ENCODE measurements at regions not wholly inside any gene's neighbourhood (a gene's known extent, or its start where the extent isn't known, plus 50 kb on each side); places are given as distances from the start of the nearest gene placed in this dataset.
"Not testable (repeated sequence)": the region's sequence is repeated elsewhere in the genome, so short reads cannot be mapped to it uniquely, and the experiment has no call there.

DNA sequence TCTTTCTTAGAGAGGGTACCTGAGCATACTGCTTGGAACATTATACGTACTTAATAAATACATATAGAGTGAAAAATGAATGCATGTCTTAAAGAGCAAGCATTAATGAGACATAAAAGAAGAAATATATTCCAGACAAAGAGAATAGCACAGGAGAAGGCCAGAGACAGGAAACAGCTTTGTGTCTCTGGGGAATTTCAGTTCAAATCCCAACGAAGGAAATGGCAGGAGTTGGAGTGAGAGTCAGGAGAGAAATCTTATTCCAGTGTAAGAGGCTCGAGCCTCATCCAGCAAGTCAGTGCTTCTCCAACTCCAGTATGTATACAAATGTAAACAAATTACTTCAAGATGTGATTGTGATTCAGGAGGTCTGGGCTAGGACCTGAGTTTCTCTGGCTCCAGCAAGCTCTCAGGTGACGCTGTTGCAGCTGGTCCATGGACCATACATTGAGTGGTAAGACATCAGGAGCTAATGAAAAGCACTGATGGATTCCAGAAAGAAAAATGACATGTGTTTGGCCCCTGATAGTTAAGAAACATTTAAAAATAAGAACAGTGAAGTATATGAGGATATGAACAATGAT, 108.2 kb downstream of the RAP2A start:
- Histone ChIP-seq H3K4me1 (ENCODE audit: control insufficient read depth in 1 of 2, insufficient read depth in 2 of 2, low read depth in 1 of 2, low read length in 1 of 2) (peaks cover 0 to 6% of the 10 kb centered on the region in 2 experiments; a peak in 1 of 4 replicates), H3F3A (replicated peaks; ENCODE audit: insufficient read depth) (no peaks in the 10 kb centered on the region), H3K27me3 (ENCODE audit: insufficient read depth) (no peaks in the 10 kb centered on the region), H3K4me2 (no peak overlapping the region), H3K9ac (no peak overlapping the region), H3K9me2 (no peaks in the 10 kb centered on the region), H3K36me3 (replicated peaks in 1 of 2; ENCODE audit: control insufficient read depth in 1 of 2, insufficient read depth in 2 of 2, low read length in 1 of 2) (no peaks in the 10 kb centered on the region), H2AFZ (ENCODE audit: low read depth) (no peak overlapping the region), H4K20me1 (ENCODE audit: insufficient read depth) (no peaks in the 10 kb centered on the region), H3K79me2 (ENCODE audit: insufficient read depth) (no peaks in the 10 kb centered on the region), H3K9me3 (no peaks in the 10 kb centered on the region), H3K4me3 (ENCODE audit: low read depth in 2 of 2, low read length in 1 of 2) (no peak overlapping the region), H3K27ac (ENCODE audit: low read depth in 2 of 2, low read length in 1 of 2) (no peak overlapping the region)
- TF ChIP-seq FOXM1 (IDR thresholded peaks at IDR 0.05; ENCODE audit: low read depth) (no peak), FOSL2 (IDR thresholded peaks at IDR 0.05; ENCODE audit: borderline replicate concordance, low read depth) (no peak), TEAD4 (IDR thresholded peaks at IDR 0.05; ENCODE audit: borderline replicate concordance, insufficient read depth) (no peak), IRF3 (IDR thresholded peaks at IDR 0.05; ENCODE audit: low read depth, low read length) (no peak), ELF1 (IDR thresholded peaks at IDR 0.05) (no peak), NFIC (IDR thresholded peaks at IDR 0.05; ENCODE audit: borderline replicate concordance) (no peak)
- CTCF ChIA-PET: no interaction called here
- POLR2A ChIA-PET: no interaction called here
- no peak for DNase-seq
- 35% methylated on average over 4 of the region's 4 CpGs for WGBS (ENCODE audit: low lambda C conversion rate)

DNA sequence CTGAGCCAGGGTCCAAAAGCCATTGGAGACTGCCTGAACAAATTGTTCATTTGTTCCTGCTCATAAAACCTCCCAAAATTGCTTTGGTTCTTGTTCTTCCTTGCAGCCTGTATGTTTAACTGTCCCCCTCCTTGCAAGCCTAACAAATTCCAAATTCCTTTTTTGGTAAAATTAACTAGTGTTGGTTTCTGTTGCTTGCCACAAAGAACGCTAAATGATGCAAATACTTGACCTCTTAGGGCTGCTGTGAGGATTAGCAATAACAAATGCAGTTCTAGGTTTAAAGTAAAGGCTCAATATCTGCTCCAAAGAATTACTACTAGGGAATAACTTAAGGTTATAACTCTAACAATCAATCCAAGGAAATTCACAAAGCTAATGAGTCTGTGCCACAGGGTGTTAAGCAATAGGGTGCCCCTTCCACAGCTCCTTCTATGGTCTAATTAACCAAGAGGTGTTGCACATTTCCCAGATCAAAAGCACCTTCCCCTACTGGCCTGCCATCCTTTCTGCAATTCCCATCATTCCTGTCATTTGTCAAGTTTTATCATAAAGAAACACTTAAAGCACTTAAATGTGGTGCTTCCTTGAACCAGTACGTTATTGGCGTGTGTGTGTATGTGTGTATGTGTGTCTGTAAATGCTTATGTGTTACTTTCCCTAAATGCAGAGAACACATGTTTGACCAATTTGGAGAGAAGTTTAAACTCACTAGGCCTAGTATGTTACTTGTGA, 110.2 kb downstream of the RAP2A start:
- no peak overlapping the region for H3K9ac ChIP-seq
- no peak overlapping the region for H3K27ac ChIP-seq (ENCODE audit: low read depth in 2 of 2, low read length in 1 of 2)

GRCh38 chr13:97544971-97545499, 111.1 kb downstream of the RAP2A start:
- H4K20me1 ChIP-seq (ENCODE audit: insufficient read depth); H3K4me2 ChIP-seq; H3K27me3 ChIP-seq (ENCODE audit: insufficient read depth); H3K36me3 ChIP-seq (replicated peaks in 1 of 2; ENCODE audit: control insufficient read depth in 1 of 2, insufficient read depth in 2 of 2, low read length in 1 of 2); CTCF ChIA-PET; H3K27ac ChIP-seq (ENCODE audit: low read depth in 2 of 2, low read length in 1 of 2); H3F3A ChIP-seq (replicated peaks; ENCODE audit: insufficient read depth); H3K4me1 ChIP-seq (ENCODE audit: control insufficient read depth in 1 of 2, insufficient read depth in 2 of 2, low read depth in 1 of 2, low read length in 1 of 2); H3K9ac ChIP-seq; DNase-seq; H2AFZ ChIP-seq (ENCODE audit: low read depth); H3K9me2 ChIP-seq; H3K9me3 ChIP-seq; POLR2A ChIA-PET; H3K79me2 ChIP-seq (ENCODE audit: insufficient read depth); H3K4me3 ChIP-seq (ENCODE audit: low read depth in 2 of 2, low read length in 1 of 2): not testable (repeated sequence)
- WGBS (ENCODE audit: low lambda C conversion rate): 78% methylated on average over 25 of the region's 25 CpGs

More for the DNA sequence above, 110.2 kb downstream of the RAP2A start:
- Histone ChIP-seq H4K20me1 (ENCODE audit: insufficient read depth) (no peaks in the 10 kb centered on the region), H3K4me2 (no peak overlapping the region), H3K79me2 (ENCODE audit: insufficient read depth) (no peaks in the 10 kb centered on the region), H2AFZ (ENCODE audit: low read depth) (no peak overlapping the region), H3K9me3 (no peaks in the 10 kb centered on the region), H3K9me2 (no peaks in the 10 kb centered on the region), H3K27me3 (ENCODE audit: insufficient read depth) (no peaks in the 10 kb centered on the region), H3K4me3 (ENCODE audit: low read depth in 2 of 2, low read length in 1 of 2) (no peak overlapping the region), H3K36me3 (replicated peaks in 1 of 2; ENCODE audit: control insufficient read depth in 1 of 2, insufficient read depth in 2 of 2, low read length in 1 of 2) (no peaks in the 10 kb centered on the region), H3K4me1 (ENCODE audit: control insufficient read depth in 1 of 2, insufficient read depth in 2 of 2, low read depth in 1 of 2, low read length in 1 of 2) (peaks cover 6 to 7% of the 10 kb centered on the region in 2 experiments; a peak in 2 of 4 replicates), H3F3A (replicated peaks; ENCODE audit: insufficient read depth) (no peaks in the 10 kb centered on the region)
- CTCF ChIA-PET: no interaction called here
- POLR2A ChIA-PET: no interaction called here
- DNase-seq: no peak
- TF ChIP-seq FOSL2 (IDR thresholded peaks at IDR 0.05; ENCODE audit: borderline replicate concordance, low read depth) (no peak), TCF12 (IDR thresholded peaks at IDR 0.05) (no peak), RXRA (IDR thresholded peaks at IDR 0.05; ENCODE audit: borderline replicate concordance, low read depth) (no peak), YY1 (IDR thresholded peaks at IDR 0.05; ENCODE audit: low read depth) (no peak), CHD2 (IDR thresholded peaks at IDR 0.05; ENCODE audit: low read length, partially characterized antibody) (no peak), FOXM1 (IDR thresholded peaks at IDR 0.05; ENCODE audit: low read depth) (no peak), SMC3 (IDR thresholded peaks at IDR 0.05; ENCODE audit: low read depth, low read length) (no peak), PBX3 (IDR thresholded peaks at IDR 0.05) (no peak)
- 45% methylated on average over 3 of the region's 3 CpGs for WGBS (ENCODE audit: low lambda C conversion rate)
